Effector CD4-positive, alpha-beta T cell (primary cell): ENCODE measurements at regions not wholly inside any gene's neighbourhood (a gene's known extent, or its start where the extent isn't known, plus 50 kb on each side); places are given as distances from the start of the nearest gene placed in this dataset.
"Not testable (repeated sequence)": the region's sequence is repeated elsewhere in the genome, so short reads cannot be mapped to it uniquely, and the experiment has no call there.

ENCODE experiments used
- DNase-seq: peaks from one replicate; pipeline ENCODE4 v3.0.0-alpha.2; 2020

DNA sequence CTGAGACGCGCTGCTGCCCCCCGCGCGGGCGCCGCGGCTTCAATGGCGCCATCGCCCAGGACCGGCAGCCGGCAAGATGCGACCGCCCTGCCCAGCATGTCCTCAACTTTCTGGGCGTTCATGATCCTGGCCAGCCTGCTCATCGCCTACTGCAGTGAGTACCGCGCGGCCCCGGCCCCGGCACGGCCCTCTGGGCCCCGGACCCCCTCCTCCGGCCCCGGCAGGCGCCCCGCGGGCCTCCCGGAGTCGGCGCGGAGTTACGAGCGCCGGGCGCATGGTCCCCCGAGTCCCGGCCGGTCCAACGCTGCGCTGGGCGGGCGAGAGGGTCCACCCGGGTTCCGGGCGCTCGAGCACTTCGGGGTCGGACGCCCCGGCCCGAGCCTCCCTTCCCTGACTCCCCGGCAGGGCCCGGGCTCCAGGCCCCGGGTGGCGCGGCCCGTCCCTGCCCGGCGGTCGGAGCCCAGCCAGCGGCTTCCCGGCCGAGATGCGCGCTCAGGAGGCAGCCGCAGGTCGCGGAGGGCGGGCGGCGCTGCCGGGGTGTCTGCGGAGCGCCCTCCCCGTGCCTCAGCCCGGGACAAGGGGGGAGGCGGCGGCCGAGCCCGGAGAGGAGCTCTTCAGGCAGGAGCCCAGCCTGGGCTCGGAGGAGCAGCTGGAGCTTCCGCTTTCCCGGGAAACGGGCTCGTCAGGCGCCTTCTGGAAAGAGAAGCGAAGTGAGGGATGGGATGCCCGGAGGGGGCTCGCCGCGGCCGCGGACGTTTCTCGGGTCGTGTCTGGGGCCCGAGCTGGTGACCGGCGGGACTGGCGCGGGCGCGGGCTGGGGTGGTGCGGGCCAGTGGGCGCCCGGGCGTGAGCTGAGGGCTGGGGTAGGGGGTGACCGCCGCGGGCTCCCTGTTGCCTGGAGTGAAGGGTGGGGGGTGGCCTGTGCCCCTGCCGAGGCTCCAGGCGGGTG is 1337.8 kb downstream of the BRD1 start:
- DNase-seq, result no peak

DNA sequence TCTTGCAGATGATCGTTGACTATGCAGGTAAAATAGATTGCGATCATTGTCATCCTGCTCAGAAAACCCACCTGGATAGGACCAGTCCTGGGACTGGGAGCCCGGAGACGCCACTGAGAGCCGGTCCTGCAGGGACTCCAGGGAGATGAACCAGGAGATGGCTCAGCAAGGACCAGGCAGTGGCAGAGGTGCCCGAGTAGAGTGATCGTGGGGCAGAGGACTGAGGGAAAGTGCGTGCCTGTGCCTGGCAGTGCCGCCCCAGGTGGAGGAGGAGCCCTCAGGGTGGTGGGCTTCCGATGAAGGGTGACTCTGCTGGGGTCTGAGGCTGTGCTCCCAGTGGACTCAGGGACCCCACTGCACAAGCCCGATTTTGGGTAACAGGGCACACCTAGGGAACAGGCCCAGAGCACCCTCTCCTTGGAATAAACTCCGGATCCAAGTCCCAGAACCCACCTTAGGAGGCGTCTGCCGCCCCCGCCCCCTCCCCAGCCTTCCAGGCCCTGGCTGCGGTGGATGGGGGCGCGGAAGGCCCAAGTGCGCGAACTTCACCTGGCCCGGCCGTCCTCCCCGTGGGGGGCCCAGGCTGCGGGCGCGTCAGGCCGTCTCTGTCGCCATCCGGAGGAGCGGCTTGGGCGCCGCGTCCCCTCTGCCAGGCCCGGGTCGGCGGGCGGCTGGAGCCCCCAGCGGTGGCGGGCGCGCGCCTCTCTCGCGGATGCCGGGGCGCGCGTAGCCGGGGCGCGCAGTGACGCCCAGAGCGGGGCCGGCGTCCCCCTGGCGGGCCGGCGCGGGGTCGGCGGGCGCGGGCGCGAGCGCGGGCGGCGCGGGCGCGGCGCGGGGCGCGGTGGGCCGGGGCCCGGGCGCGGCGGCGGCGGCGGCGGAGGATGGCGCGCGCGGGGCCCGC is 1338.8 kb downstream of the BRD1 start:
- no peak for DNase-seq

DNA sequence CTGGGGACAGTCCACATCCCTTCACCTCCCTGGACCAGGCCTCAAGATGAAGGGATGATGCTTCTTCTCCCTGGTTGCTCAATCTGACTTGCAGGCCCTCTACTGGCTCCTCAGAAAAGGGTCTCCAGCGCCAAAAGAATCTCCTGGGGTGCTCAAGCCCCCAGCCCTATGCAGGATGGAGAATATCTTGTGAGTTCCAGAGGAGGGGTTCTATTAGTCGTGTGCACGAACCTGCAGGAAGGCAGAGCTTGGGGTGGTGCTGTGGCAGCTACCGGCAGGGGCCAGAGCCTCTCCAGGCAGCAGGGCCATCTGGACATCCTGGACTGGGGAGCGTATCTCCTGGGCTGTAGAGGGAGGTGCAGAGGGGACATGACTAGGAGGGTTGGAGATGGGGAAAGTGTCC is 1339.5 kb downstream of the BRD1 start:
- DNase-seq, result no peak

DNA sequence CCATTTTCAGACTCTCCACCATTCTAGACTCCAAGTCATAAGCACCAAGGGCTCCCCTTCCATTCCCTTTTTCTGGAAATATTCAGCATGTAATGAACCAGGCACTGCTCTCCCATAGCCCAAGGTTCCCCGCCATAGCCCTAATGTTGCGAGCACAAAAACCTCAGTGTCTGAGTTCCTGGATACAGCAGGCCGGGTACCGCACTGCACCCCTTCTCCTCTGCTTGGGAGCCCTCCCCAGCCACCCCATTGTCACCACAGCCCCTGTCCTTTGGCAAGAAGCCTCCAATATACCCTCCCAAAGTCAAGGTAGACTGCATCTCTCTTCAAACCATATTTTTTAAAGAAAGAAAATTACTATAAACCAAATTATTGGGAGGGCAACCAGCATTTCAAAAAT is 1341.1 kb downstream of the BRD1 start:
- no peak for DNase-seq

DNA sequence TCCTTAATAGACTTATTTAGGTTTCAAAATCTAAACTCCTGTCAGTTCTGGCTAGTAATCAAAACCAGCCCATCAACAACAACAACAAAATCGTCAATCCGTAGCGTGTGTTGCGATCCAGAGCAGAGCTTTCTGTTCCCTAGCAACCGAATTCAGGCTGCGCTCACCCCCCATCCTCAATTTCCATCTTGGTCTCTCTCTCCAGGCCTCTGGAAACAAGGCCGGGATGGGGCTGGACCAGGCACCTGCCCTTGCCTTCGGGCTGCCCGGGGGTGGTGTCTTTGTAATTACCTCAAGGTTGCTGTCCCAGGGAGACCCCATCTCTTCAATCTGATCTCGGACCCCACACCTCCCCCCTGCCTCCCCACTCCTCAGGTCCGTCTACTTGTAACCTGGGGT is 1341.5 kb downstream of the BRD1 start:
- no peak for DNase-seq

DNA sequence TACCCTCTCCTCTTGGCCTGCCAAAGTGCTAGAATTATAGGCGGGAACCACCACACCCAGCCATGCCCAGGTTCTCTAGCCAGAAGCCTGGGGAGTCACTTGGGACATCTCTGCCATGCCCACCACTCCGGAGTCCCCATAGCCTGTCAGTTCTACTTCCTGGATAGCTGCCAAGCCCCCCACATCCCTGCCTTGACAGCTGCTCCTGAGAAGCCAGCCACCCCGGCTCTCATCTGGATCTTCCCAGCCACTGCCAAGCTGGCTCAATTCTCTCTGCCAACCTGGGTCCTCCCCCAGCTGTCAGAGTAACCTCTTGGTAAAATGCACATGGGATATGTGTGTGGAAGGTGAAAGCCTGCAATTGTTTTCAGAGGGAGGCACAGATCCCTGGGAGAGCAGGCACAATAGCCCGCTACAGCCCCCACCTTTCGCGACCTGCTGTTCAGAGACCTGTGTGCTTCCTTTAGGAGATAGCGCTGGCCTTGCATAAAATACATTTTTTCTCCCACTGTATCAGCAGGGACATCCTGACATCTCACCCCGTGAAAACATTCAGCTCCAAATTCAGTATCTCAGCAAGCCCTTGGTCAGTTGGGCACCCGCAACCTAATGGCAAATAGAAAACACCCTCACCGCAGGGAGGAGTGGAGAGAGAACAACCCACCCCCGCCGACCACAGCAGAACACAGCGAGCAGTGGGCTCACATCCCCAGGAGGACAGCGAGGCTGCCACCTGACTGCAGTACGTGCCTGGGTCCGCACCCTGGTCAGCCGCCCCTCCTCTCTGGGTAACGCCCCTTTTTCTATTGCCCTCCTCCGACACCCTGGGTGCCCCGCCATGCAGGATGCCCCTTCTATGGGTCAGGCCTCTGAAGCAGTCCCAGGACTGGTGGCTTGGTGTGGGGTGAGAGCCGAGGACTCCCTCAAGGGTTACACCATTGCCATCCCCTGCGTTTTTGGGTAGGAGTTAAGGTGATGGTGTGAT is 1342.2 kb downstream of the BRD1 start:
- no peak for DNase-seq

DNA sequence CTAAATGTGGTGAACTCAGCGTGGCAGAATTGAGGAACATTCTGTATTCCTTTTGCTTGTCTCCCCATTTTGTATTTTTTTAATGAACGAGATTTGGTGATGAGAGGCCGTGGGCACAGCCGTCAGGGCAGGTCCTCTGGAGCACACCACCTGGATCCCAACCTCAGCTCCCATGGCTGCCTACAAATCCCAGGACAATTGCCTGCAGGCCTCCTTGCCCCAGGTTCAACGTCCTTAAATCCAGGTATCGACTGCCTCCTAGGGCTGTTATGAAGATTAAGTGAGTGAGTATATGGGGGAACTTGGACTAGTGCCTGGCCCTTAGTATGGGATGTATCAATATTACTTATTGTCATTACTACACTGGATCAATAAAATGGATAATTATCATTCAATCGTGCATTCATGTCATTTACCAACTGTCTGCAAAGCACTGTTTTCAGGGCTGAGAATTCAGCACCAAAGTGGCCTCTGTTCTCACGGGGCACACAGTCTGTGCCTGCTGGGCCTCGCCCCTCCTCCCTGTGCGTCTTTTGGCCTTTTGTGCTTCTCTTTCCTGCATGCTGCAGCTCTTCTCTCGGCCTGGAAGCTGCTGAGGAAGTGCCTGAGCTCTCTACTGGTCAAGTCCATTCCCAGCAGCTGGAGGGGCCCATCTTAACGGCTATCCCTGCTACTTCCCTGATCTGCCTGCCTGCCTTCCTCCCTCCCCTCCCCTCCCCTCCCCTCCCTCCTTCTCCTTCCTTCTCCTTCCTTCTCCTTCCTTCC is 1343.7 kb downstream of the BRD1 start:
- DNase-seq, result no peak

DNA sequence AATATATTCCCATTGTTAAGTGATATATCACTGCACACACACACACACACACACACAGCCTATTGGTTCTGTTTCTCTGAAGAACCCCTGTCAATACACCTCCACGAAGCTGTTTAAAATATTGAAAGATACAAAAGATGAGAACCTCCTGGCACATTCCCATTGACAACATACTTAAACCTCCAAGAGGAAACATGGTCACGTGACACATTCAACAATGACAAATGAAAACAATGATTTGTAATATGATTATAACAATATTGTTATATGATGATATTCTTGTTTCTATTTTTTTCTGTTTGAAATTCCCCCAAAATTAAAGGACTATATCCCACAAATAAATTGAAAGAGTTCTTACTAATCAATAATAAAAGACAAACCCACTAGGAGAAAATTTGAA is 1344.9 kb downstream of the BRD1 start:
- no peak for DNase-seq

DNA sequence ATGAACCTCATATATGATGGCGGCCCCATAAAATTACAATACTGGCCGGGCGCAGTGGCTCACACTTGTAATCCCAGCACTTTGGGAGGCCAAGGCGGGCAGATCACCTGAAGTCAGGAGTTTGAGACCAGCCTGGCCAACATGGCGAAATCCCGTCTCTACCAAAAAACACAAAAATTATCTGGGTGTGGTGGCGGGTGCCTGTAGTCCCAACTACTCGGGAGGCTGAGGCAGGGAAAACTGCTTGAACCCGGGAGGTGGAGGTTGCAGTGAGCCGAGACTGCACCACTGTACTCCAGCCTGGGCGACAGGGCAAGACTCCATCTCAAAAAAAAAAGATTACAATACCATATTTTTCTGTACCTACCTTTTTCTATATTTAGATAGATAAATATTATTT is 1345.5 kb downstream of the BRD1 start:
- not testable (repeated sequence) for DNase-seq

DNA sequence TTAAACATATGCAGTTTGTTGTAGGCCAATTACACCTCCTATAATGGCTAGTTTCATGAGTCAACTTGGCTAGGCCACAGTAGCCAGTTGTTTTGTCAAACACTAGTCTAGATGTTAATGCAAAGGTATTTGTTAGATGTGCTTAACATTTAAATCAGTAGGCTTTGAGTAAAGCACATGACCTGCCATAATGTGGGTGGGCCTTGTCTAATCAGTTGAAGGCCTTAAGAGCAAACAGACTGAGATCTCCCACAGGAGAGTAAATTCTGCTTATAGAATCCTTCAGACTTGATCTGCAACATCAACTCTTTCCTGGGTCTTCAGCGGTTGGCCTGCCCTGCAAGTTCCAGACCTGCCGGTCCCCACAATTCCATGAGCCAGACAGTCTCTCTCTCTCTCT is 1345.9 kb downstream of the BRD1 start:
- no peak for DNase-seq

DNA sequence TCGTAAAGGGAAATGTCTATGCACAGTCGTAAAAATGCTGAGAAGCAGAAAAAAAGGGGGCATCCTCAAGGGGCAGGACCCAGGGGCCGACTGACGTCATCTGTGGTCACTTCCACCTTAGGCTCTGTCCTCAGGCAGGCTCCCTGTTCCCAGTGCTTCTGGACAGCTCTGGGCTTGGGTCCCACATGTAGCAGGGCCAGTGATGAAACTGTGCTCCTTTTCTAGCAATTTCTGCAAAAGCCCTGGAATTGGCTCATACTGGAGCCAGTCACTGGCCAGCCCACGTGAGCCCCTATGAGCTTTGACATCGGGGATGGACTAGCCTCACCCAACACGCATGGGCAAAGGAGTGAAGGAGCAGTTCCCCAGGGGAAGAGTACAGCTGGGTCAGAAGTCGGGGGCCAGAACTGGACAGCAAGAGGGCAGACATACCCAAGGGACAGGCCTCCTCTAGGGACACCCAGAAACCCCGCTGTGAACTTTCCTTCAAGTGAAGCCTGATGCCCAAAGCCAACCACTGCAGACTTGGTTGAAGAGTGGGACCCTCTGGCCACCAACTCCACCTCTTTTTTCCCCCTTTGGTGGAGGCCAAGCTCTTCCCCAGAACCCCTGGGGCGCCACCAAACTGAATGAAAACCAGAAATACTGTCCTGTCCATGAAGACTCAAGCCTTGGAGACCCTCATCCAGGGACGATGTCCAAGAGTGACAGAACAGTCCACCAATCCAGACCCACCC is 1349.0 kb downstream of the BRD1 start:
- DNase-seq, result no peak

DNA sequence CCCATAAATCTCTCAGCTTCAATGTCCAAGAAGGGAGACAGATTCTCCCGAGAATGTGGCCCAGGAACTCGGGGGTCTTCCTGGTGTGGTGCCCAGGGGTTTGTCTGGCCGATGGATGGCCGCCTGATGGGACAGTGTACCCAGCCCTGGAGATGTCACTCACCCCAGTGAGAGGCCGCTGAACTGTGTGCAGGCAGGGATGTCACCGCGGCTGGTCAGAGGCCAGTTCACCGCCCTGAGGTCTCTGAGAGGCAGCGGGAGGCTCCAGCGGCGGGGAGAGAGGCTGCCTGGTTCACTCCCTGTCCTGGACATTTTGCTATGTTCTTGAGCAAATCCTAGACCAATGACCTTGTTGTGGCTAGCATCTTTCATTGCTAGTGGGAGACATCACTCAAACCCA is 1349.5 kb downstream of the BRD1 start:
- DNase-seq, result no peak

DNA sequence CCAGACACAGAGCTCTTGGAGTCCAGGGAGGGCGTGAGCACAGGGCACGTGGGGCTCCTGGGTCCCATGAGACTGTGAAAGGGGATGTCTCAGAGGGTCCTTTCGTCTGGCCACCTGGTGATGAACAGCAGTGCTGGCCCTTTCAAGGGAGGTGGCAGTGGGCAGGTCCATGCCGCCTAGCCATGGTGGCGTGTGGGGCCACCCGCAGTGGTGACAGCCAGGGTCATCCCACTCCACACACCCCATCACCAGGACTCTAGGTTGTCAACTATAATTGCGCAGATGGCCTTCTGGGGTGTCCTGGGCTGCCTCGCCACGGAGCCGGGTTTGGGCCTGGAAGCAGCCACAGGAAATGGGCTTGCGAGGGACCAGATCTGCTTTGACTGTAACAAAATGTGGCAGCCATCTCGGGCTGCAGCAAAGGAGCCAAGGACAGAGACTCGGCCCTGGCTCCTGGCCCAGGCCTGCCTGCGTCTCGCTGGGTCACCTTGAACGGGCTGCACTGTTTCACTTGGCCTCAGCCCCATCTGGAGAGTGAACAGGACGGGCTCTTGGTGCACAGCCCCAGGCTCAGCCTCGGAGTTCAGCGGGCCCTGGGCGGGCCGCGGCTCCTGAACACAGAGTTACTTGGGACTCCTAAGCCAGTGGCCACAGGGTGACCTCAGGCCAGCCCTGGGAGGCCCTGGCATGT is 1350.5 kb downstream of the BRD1 start:
- DNase-seq, result no peak

DNA sequence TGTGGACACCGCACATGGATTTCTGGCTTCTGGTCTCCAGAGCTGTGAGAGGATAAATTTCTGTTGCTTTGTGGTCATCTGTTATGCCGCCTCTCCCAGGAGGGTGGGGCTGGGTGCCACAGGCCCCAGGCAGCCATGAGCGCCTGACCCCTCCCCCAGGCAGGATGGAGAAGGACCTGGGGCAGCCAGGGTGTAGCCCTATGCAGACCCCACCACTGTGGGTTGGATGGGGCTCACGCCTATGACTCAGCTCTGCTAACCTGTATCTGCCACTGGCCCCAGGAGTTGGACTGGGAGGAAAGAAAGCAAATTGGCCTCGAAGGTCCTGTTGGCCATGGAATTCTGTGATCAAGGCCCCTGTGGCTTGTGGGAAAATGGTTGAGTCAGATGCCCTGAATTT is 1351.1 kb downstream of the BRD1 start:
- no peak for DNase-seq

DNA sequence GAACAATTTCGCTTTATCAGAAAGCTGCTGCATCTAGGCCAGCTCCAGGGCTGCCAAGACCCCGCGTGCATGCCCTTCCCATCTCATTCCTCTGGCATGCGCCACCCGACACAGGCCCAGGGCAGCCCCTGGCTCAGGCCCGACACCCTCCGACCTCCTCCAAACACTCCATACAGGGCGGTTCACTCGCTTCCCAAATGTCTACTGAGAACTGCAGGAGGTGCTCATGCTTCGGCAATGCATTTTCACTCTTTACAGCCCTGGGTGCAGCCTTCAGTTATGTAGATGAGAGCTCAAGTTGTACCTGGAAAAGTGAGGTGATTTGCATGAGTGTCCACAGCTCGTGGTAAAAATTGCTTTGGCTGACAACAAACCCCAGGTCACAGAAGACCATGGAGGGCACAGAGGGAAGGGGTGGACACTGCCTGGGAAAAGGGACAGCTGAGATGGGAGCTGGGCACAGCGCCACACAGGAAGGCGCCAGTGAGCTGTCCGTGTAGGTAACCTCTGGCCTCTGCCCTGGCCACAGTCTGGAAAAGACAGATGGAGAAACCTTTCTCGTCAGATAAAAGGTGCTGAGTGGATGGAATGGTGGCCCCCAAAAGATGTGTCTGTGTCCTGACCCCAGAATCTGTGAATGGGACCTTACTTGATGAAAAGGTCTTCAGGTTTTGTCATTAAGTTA is 1351.9 kb downstream of the BRD1 start:
- DNase-seq, result no peak

DNA sequence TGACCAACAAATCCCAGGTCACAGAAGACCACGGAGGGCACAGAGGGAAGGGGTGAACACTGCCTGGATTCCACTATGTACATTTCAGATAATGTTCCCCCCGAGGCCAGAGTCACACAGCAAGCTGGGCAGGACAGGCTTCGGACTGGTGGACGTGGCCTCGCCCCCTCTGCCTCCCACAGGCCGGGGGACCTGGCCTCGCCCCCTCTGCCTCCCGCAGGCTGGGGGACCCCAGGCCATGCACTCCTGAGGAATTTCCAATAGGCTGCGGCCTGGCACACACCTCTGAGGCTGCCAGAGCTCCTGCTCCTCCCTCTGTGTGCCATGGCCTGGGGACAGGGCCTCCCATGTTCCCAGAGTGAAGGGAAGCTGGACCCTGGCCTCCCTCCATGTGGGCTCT is 1352.8 kb downstream of the BRD1 start:
- no peak for DNase-seq

DNA sequence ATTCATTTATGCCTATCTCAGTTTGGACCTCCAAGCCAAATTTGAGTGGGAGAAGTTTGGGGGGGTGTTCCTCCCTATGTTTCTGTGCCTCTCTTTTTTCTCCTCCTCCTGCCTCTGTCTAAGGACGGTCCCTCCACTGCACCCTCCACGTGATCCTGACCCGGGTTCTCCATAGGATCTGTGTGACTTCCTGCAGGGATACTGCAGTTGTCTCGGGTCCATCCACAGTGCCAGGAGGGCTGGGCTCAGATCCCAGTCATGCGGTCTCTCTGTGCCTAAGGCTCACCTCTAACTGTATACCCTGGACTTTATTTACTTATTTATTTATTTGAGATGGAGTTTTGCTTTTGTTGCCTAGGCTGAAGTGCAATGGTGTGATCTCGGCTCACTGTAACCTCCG is 1354.5 kb downstream of the BRD1 start:
- DNase-seq, result no peak

DNA sequence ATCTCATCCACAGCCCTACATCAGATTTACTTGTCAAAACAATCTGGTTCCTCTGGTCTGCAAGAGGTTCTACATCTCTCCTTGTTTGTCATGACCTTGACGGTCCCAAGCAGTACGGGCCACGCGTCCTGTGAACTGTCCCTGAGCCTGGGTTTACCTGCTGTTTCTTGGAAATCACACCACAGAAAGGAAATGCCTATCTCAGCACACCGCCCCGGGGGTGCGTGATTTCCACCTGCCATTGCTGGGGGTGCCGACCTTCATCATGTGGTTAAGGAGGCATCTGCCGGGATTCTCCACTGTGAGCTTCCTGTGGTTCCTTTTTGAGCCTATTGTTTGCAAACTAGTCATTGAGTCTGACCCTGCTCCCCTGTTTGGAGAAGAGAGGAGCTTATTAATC is 1363.4 kb downstream of the BRD1 start:
- no peak for DNase-seq
